T-helper 9 cell (primary cell): ENCODE measurements at regions not wholly inside any gene's neighbourhood (a gene's known extent, or its start where the extent isn't known, plus 50 kb on each side); places are given as distances from the start of the nearest gene placed in this dataset.
"Not testable (repeated sequence)": the region's sequence is repeated elsewhere in the genome, so short reads cannot be mapped to it uniquely, and the experiment has no call there.

Experiments
- DNase-seq: peaks from one replicate; pipeline ENCODE4 v3.0.0-alpha.2; 2020

GRCh38 chr2:81073412-81073811 lies 768.9 kb upstream of the LRRTM1 start:
- DNase-seq: no peak

- DNase-seq: no peak
Observed at GRCh38 chr2:81068144-81068543, 763.6 kb upstream of the LRRTM1 start.

GRCh38 chr2:81061016-81061415 lies 756.5 kb upstream of the LRRTM1 start:
- DNase-seq: no peak

GRCh38 chr2:81050580-81051095 lies 746.1 kb upstream of the LRRTM1 start:
- DNase-seq: no peak

GRCh38 chr2:81043681-81044080 lies 739.1 kb upstream of the LRRTM1 start:
- DNase-seq: no peak

- no peak for DNase-seq
Observed at GRCh38 chr2:81007104-81007503, 702.6 kb upstream of the LRRTM1 start.

- no peak for DNase-seq
Observed at GRCh38 chr2:81002906-81003305, 698.4 kb upstream of the LRRTM1 start.

GRCh38 chr2:80987466-80987865 lies 682.9 kb upstream of the LRRTM1 start:
- DNase-seq: no peak

- DNase-seq: no peak
Observed at GRCh38 chr2:80969900-80970299, 665.3 kb upstream of the LRRTM1 start.

- no peak for DNase-seq
Observed at GRCh38 chr2:80968450-80968849, 663.9 kb upstream of the LRRTM1 start.

GRCh38 chr2:80947601-80948130 lies 643.1 kb upstream of the LRRTM1 start:
- no peak for DNase-seq

GRCh38 chr2:80943487-80943886 lies 638.9 kb upstream of the LRRTM1 start:
- no peak for DNase-seq

GRCh38 chr2:80942766-80943165 lies 638.2 kb upstream of the LRRTM1 start:
- DNase-seq: no peak

- DNase-seq: no peak
Observed at GRCh38 chr2:80938463-80938862, 633.9 kb upstream of the LRRTM1 start.

GRCh38 chr2:80931820-80932219 lies 627.3 kb upstream of the LRRTM1 start:
- not testable (repeated sequence) for DNase-seq

- no peak for DNase-seq
Observed at GRCh38 chr2:80930777-80931176, 626.2 kb upstream of the LRRTM1 start.

GRCh38 chr2:80926168-80926567 lies 621.6 kb upstream of the LRRTM1 start:
- no peak for DNase-seq

- DNase-seq: no peak
Observed at GRCh38 chr2:80896576-80896975, 592.0 kb upstream of the LRRTM1 start.

- no peak for DNase-seq
Observed at GRCh38 chr2:80894486-80894885, 589.9 kb upstream of the LRRTM1 start.

- DNase-seq: no peak
Observed at GRCh38 chr2:80893711-80894110, 589.2 kb upstream of the LRRTM1 start.

GRCh38 chr2:80889009-80889408 lies 584.5 kb upstream of the LRRTM1 start:
- DNase-seq: no peak

- DNase-seq: no peak
Observed at GRCh38 chr2:80887841-80888378, 583.4 kb upstream of the LRRTM1 start.

GRCh38 chr2:80874374-80874773 lies 569.8 kb upstream of the LRRTM1 start:
- DNase-seq: no peak

GRCh38 chr2:80869858-80870438 lies 565.4 kb upstream of the LRRTM1 start:
- no peak for DNase-seq
